Fibroblast of lung (primary cell): ENCODE measurements at regions not wholly inside any gene's neighbourhood (a gene's known extent, or its start where the extent isn't known, plus 50 kb on each side); places are given as distances from the start of the nearest gene placed in this dataset.

Experiments
- CTCF ChIP-seq, 2 donors: IDR thresholded peaks in 1 of 2; conservative IDR thresholded peaks in 1 of 2; 1 replicate in 1 of 2; 2 replicates in 1 of 2; pipeline ENCODE4 v1.5.1; 2011 to 2012; ENCODE audit warnings: low read length in 2 of 2, control low read depth in 1 of 2, inconsistent platforms in 1 of 2, low read depth in 1 of 2, mild to moderate bottlenecking in 1 of 2
- EZH2 ChIP-seq: IDR thresholded peaks from 2 replicates; pipeline ENCODE4 v1.5.1; 2012; ENCODE audit warnings: low read length, control low read depth, mild to moderate bottlenecking; ENCODE audit errors: missing control alignments

GRCh38 chr18:8989017-8989416 lies 113.5 kb upstream of the NDUFV2 start:
- TF ChIP-seq EZH2 (no peak), CTCF (conservative IDR thresholded peaks at IDR 0.05 in 1 of 2, IDR thresholded peaks at IDR 0.05 in 1 of 2; ENCODE audit: low read depth in 1 of 2, low read length in 2 of 2) (no peak)
